ENCODE measurements at regions not wholly inside any gene's neighbourhood (a gene's known extent, or its start where the extent isn't known, plus 50 kb on each side); places are given as distances from the start of the nearest gene placed in this dataset.

- DNase-seq (ENCODE audit: low spot score) = no peak
Measured at GRCh38 chr20:57900226-57900905, 190.6 kb upstream of the PMEPA1 start.

- DNase-seq (ENCODE audit: low spot score) = peak; percentile 14
Measured at GRCh38 chr20:57899554-57899953, 189.7 kb upstream of the PMEPA1 start.

- DNase-seq (ENCODE audit: low spot score) = no peak
Measured at GRCh38 chr20:57898332-57898731, 188.5 kb upstream of the PMEPA1 start.

- DNase-seq (ENCODE audit: low spot score) = no peak
Measured at GRCh38 chr20:57897891-57898290, 188.1 kb upstream of the PMEPA1 start.

- no peak for DNase-seq (ENCODE audit: low spot score)
Measured at GRCh38 chr20:57897156-57897874, 187.5 kb upstream of the PMEPA1 start.

- no peak for DNase-seq (ENCODE audit: low spot score)
Measured at GRCh38 chr20:57896563-57896962, 186.7 kb upstream of the PMEPA1 start.

- no peak for DNase-seq (ENCODE audit: low spot score)
Measured at GRCh38 chr20:57896017-57896416, 186.2 kb upstream of the PMEPA1 start.

- DNase-seq (ENCODE audit: low spot score) = no peak
Measured at GRCh38 chr20:57895161-57895855, 185.5 kb upstream of the PMEPA1 start.

- no peak for DNase-seq (ENCODE audit: low spot score)
Measured at GRCh38 chr20:57894522-57894921, 184.7 kb upstream of the PMEPA1 start.

- no peak for DNase-seq (ENCODE audit: low spot score)
Measured at GRCh38 chr20:57894096-57894495, 184.3 kb upstream of the PMEPA1 start.

GRCh38 chr20:57893366-57893999, 183.7 kb upstream of the PMEPA1 start:
- DNase-seq (ENCODE audit: low spot score) = no peak

GRCh38 chr20:57892471-57892870, 182.7 kb upstream of the PMEPA1 start:
- DNase-seq (ENCODE audit: low spot score) = no peak

GRCh38 chr20:57891014-57891413, 181.2 kb upstream of the PMEPA1 start:
- DNase-seq (ENCODE audit: low spot score) = no peak

GRCh38 chr20:57890202-57890800, 180.5 kb upstream of the PMEPA1 start:
- no peak for DNase-seq (ENCODE audit: low spot score)

- DNase-seq (ENCODE audit: low spot score) = no peak
Measured at GRCh38 chr20:57888591-57888990, 178.8 kb upstream of the PMEPA1 start.

GRCh38 chr20:57884956-57885355, 175.1 kb upstream of the PMEPA1 start:
- DNase-seq (ENCODE audit: low spot score) = no peak

GRCh38 chr20:57883761-57884160, 173.9 kb upstream of the PMEPA1 start:
- no peak for DNase-seq (ENCODE audit: low spot score)

- DNase-seq (ENCODE audit: low spot score) = no peak
Measured at GRCh38 chr20:57883224-57883623, 173.4 kb upstream of the PMEPA1 start.

- peak; percentile 33 for DNase-seq (ENCODE audit: low spot score)
Measured at GRCh38 chr20:57882451-57883161, 172.8 kb upstream of the PMEPA1 start.

GRCh38 chr20:57881466-57882385, 171.9 kb upstream of the PMEPA1 start:
- DNase-seq (ENCODE audit: low spot score) = no peak

All from H4 (cell line).